ENCODE measurements at regions not wholly inside any gene's neighbourhood (a gene's known extent, or its start where the extent isn't known, plus 50 kb on each side); places are given as distances from the start of the nearest gene placed in this dataset.

- no peak overlapping the region for H3K4me2 ChIP-seq (ENCODE audit: low read depth, low read length)
- DNase-seq = no peak
- no peaks in the 10 kb centered on the region for H3K4me1 ChIP-seq (ENCODE audit: low read length)
- no peak overlapping the region for H2AFZ ChIP-seq (ENCODE audit: low read length)
- no peaks in the 10 kb centered on the region for H3F3A ChIP-seq (ENCODE audit: insufficient read depth, low read length)
- no peaks in the 10 kb centered on the region for H3K27me3 ChIP-seq (replicated peaks; ENCODE audit: insufficient read depth, low read length)
- no peaks in the 10 kb centered on the region for H3K9me2 ChIP-seq (replicated peaks; ENCODE audit: insufficient read depth, low read length)
- no peak overlapping the region for H3K27ac ChIP-seq (ENCODE audit: low read length)
- TF ChIP-seq, protein P1, sequence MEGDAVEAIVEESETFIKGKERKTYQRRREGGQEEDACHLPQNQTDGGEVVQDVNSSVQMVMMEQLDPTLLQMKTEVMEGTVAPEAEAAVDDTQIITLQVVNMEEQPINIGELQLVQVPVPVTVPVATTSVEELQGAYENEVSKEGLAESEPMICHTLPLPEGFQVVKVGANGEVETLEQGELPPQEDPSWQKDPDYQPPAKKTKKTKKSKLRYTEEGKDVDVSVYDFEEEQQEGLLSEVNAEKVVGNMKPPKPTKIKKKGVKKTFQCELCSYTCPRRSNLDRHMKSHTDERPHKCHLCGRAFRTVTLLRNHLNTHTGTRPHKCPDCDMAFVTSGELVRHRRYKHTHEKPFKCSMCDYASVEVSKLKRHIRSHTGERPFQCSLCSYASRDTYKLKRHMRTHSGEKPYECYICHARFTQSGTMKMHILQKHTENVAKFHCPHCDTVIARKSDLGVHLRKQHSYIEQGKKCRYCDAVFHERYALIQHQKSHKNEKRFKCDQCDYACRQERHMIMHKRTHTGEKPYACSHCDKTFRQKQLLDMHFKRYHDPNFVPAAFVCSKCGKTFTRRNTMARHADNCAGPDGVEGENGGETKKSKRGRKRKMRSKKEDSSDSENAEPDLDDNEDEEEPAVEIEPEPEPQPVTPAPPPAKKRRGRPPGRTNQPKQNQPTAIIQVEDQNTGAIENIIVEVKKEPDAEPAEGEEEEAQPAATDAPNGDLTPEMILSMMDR (IDR thresholded peaks at IDR 0.05; ENCODE audit: low read length) = no peak
- TF ChIP-seq EZH2 (optimal IDR thresholded peaks at IDR 0.05; ENCODE audit: low read depth, low read length) (no peak), EZH2phosphoT487 (IDR thresholded peaks at IDR 0.05; ENCODE audit: low read length) (no peak)
- H3K79me2 ChIP-seq (ENCODE audit: low read length) = no peaks in the 10 kb centered on the region
- H3K4me3 ChIP-seq (ENCODE audit: low read length) = no peak overlapping the region
- no peak overlapping the region for H3K9ac ChIP-seq (ENCODE audit: low read length)
- no peaks in the 10 kb centered on the region for H4K20me1 ChIP-seq (ENCODE audit: insufficient read depth, low read length)
- H3K36me3 ChIP-seq (replicated peaks; ENCODE audit: insufficient read depth, low read length) = no peaks in the 10 kb centered on the region
- no peaks in the 10 kb centered on the region for H3K9me3 ChIP-seq (replicated peaks; ENCODE audit: insufficient read depth, low read length)
Observed at GRCh38 chr3:151962912-151963311, 89.5 kb downstream of the SUCNR1 start.

GRCh38 chr3:151964743-151965142 lies 91.3 kb downstream of the SUCNR1 start:
- Histone ChIP-seq H3K9ac (ENCODE audit: low read length) (no peak overlapping the region), H3K9me3 (replicated peaks; ENCODE audit: insufficient read depth, low read length) (no peaks in the 10 kb centered on the region), H3K4me3 (ENCODE audit: low read length) (no peak overlapping the region), H3K36me3 (replicated peaks; ENCODE audit: insufficient read depth, low read length) (no peaks in the 10 kb centered on the region), H2AFZ (ENCODE audit: low read length) (no peak overlapping the region), H3K9me2 (replicated peaks; ENCODE audit: insufficient read depth, low read length) (no peaks in the 10 kb centered on the region), H3F3A (ENCODE audit: insufficient read depth, low read length) (no peaks in the 10 kb centered on the region), H3K4me2 (ENCODE audit: low read depth, low read length) (no peak overlapping the region), H4K20me1 (ENCODE audit: insufficient read depth, low read length) (no peaks in the 10 kb centered on the region), H3K27me3 (replicated peaks; ENCODE audit: insufficient read depth, low read length) (no peaks in the 10 kb centered on the region), H3K4me1 (ENCODE audit: low read length) (no peaks in the 10 kb centered on the region), H3K79me2 (ENCODE audit: low read length) (no peaks in the 10 kb centered on the region), H3K27ac (ENCODE audit: low read length) (no peak overlapping the region)
- no peak for TF ChIP-seq EZH2 (optimal IDR thresholded peaks at IDR 0.05; ENCODE audit: low read depth, low read length)
- no peak for TF ChIP-seq EZH2phosphoT487 (IDR thresholded peaks at IDR 0.05; ENCODE audit: low read length)
- TF ChIP-seq, protein P1 (IDR thresholded peaks at IDR 0.05; ENCODE audit: low read length) = no peak
- DNase-seq = no peak

DNA sequence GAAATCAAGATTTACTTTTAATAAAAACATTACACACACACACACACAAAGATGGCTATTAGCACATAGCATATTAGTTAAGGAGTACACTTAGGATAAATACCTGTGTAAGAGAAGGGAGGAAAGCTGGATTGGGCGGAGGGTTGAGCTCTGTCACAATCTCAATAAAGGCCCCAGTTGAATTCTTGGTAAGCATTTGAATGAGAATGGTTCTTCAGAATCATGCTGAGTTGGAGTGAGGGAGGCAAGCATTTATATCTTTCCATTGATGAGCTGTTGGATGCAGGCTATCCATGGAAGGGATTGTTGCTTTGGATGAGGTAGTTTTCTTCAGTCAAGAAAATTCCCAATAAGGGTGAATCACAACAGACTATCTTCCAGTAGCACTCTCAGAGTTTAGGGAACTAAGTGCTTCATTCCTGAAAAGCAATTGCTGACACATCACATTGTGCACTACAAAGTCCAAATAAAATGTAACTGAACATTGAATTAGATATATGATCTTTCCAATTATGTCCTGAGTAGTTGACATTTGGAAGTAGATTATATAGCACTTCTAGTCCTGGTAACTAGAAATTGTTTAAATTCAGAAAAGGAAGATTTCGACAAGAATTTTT lies 95.7 kb downstream of the SUCNR1 start:
- DNase-seq = no peak
- Histone ChIP-seq H3K9me2 (replicated peaks; ENCODE audit: insufficient read depth, low read length) (no peaks in the 10 kb centered on the region), H3K4me2 (ENCODE audit: low read depth, low read length) (no peak overlapping the region), H4K20me1 (ENCODE audit: insufficient read depth, low read length) (no peaks in the 10 kb centered on the region), H3K27me3 (replicated peaks; ENCODE audit: insufficient read depth, low read length) (no peaks in the 10 kb centered on the region), H3K36me3 (replicated peaks; ENCODE audit: insufficient read depth, low read length) (no peaks in the 10 kb centered on the region), H3K4me3 (ENCODE audit: low read length) (no peak overlapping the region), H3K9ac (ENCODE audit: low read length) (no peak overlapping the region), H3K4me1 (ENCODE audit: low read length) (no peaks in the 10 kb centered on the region), H2AFZ (ENCODE audit: low read length) (no peak overlapping the region), H3F3A (ENCODE audit: insufficient read depth, low read length) (no peaks in the 10 kb centered on the region), H3K27ac (ENCODE audit: low read length) (no peak overlapping the region), H3K79me2 (ENCODE audit: low read length) (no peaks in the 10 kb centered on the region), H3K9me3 (replicated peaks; ENCODE audit: insufficient read depth, low read length) (no peaks in the 10 kb centered on the region)
- TF ChIP-seq, protein P1 (IDR thresholded peaks at IDR 0.05; ENCODE audit: low read length) = no peak
- TF ChIP-seq EZH2phosphoT487 (IDR thresholded peaks at IDR 0.05; ENCODE audit: low read length) = no peak
- TF ChIP-seq EZH2 (optimal IDR thresholded peaks at IDR 0.05; ENCODE audit: low read depth, low read length) = no peak

Data from MM.1S (cell line).